ENCODE measurements at regions not wholly inside any gene's neighbourhood (a gene's known extent, or its start where the extent isn't known, plus 50 kb on each side); places are given as distances from the start of the nearest gene placed in this dataset.

DNA sequence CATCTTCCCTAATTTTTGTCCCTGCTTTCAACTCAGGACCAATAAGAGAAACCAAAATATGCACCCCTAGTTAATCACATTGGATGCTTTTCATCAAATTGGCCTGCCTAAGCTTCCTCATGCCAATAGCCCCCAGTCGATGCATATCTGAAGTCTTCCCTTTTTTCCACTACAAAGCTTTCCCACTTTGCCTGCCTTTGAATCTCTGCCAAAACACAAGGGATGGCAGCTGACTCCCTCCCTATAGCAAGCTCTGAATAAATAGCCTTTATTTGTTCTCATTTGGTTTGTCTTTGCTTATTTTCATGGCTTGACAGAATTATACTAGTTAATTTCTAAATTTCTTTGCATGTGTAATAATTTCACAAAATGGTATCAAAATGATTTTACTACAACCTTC lies 621.2 kb downstream of the MBD2 start:
- no peaks in the 10 kb centered on the region for H3K36me3 ChIP-seq
- H3K27ac ChIP-seq = no peak overlapping the region
- H3K4me1 ChIP-seq (ENCODE audit: insufficient read depth) = no peaks in the 10 kb centered on the region
- H3K4me3 ChIP-seq = no peak overlapping the region
- no peaks in the 10 kb centered on the region for H3K27me3 ChIP-seq
- 12 to 18% (median 13%) methylated on average over 1 of the region's 1 CpG for WGBS, 3 donors
- no peak for DNase-seq
- intact Hi-C loops (cut with DNase I) = no loop called here
- TF ChIP-seq POLR2A (IDR thresholded peaks at IDR 0.05) (no peak), EP300 (IDR thresholded peaks at IDR 0.05) (no peak)
- TF ChIP-seq, protein P1, sequence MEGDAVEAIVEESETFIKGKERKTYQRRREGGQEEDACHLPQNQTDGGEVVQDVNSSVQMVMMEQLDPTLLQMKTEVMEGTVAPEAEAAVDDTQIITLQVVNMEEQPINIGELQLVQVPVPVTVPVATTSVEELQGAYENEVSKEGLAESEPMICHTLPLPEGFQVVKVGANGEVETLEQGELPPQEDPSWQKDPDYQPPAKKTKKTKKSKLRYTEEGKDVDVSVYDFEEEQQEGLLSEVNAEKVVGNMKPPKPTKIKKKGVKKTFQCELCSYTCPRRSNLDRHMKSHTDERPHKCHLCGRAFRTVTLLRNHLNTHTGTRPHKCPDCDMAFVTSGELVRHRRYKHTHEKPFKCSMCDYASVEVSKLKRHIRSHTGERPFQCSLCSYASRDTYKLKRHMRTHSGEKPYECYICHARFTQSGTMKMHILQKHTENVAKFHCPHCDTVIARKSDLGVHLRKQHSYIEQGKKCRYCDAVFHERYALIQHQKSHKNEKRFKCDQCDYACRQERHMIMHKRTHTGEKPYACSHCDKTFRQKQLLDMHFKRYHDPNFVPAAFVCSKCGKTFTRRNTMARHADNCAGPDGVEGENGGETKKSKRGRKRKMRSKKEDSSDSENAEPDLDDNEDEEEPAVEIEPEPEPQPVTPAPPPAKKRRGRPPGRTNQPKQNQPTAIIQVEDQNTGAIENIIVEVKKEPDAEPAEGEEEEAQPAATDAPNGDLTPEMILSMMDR (IDR thresholded peaks at IDR 0.05) = no peak
- H3K9me3 ChIP-seq = no peaks in the 10 kb centered on the region

DNA sequence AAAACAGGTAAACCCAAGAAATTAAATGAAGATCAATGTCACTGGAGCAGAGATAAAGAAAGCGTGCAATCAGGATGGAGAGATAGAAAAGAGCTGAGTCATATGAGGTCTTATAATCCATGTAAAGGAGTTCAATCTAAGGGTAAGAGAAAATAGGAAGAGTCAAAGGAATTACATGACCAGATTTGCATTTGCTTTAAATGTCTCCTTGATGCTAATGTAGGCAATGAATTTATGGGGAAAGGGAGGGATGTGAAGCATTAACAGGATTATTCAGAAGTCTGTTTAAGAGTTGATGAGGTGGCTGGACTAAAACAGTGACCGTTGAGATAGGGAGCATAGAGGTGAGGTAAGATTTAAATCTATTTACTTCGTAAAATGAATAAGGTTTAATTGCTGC lies 623.1 kb downstream of the MBD2 start:
- Histone ChIP-seq H3K36me3 (no peaks in the 10 kb centered on the region), H3K27ac (no peak overlapping the region), H3K9me3 (no peaks in the 10 kb centered on the region), H3K27me3 (no peaks in the 10 kb centered on the region), H3K4me1 (ENCODE audit: insufficient read depth) (no peaks in the 10 kb centered on the region), H3K4me3 (no peak overlapping the region)
- intact Hi-C loops (cut with DNase I) = no loop called here
- no peak for DNase-seq
- no peak for TF ChIP-seq POLR2A (IDR thresholded peaks at IDR 0.05)
- TF ChIP-seq, protein P1 (IDR thresholded peaks at IDR 0.05) = no peak
- no peak for TF ChIP-seq EP300 (IDR thresholded peaks at IDR 0.05)
- WGBS, 3 donors = 82 to 86% (median 86%) methylated on average over 3 of the region's 3 CpGs

DNA sequence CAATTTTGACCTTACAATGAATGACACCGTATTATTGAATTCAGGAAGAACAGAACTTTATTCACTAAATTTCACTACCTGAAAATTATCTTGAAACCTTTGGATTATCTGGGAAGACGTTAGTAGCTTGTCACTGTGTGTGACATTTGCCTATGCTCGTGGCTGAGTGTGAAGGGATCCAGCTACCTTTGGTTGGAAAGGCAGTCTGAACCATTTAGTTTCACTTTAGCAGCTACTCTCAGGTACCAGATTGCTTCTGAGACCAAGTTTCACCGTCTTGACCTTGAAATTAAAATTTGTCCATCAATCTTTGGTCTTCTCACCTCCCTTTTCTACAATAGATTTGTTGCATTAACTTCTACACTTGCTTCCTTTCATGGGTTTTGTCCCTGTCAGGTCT lies 637.5 kb downstream of the MBD2 start:
- Histone ChIP-seq H3K4me1 (ENCODE audit: insufficient read depth) (no peaks in the 10 kb centered on the region), H3K36me3 (no peaks in the 10 kb centered on the region), H3K4me3 (no peak overlapping the region), H3K9me3 (no peaks in the 10 kb centered on the region), H3K27ac (no peak overlapping the region), H3K27me3 (no peaks in the 10 kb centered on the region)
- TF ChIP-seq EP300 (IDR thresholded peaks at IDR 0.05) (no peak), POLR2A (IDR thresholded peaks at IDR 0.05) (no peak)
- TF ChIP-seq, protein P1 (IDR thresholded peaks at IDR 0.05) = no peak
- no peak for DNase-seq
- 73 to 79% (median 77%) methylated on average over 4 of the region's 4 CpGs for WGBS, 3 donors
- intact Hi-C loops (cut with DNase I) = no loop called here

All from ovary (tissue), 7 donors.